SK-N-SH (cell line): ENCODE measurements at regions not wholly inside any gene's neighbourhood (a gene's known extent, or its start where the extent isn't known, plus 50 kb on each side); places are given as distances from the start of the nearest gene placed in this dataset.
"Not testable (repeated sequence)": the region's sequence is repeated elsewhere in the genome, so short reads cannot be mapped to it uniquely, and the experiment has no call there.

Source experiments
- CTCF ChIA-PET: fragments of 300-600, 350-600 bp; formaldehyde crosslinking; extraction: SDS; loops from one replicate; lab custom pipeline; 2021; lab: Yijun Ruan, JAX
- POLR2A ChIA-PET: fragments of 350-600 bp; sonication (Branson Sonifier 250); formaldehyde crosslinking; extraction: SDS; loops from one replicate; lab custom pipeline; 2020; ENCODE audit warnings: antibody characterized with exemption, inconsistent platforms; lab: Yijun Ruan, JAX
- DNase-seq: peaks from one replicate; pipeline ENCODE4 v3.0.0; 2012
- H2AFZ ChIP-seq: fragments of 200-600 bp; sonication (generic); 2 replicates; pipeline ENCODE4 v1.8.1; 2016; ENCODE audit warnings: antibody characterized with exemption, mild to moderate bottlenecking, low read depth
- H3F3A ChIP-seq: fragments of 200-600 bp; sonication (generic); replicated peaks from 2 replicates; pipeline ENCODE3; 2016; ENCODE audit warnings: antibody characterized with exemption, mild to moderate bottlenecking; ENCODE audit not compliant: insufficient read depth
- H3K27ac ChIP-seq, 2 experiments: fragments of 200-500 bp in 1 of 2; fragments of 200-600 bp in 1 of 2; sonication (Bioruptor generic) in 1 of 2; sonication (generic), shearing (Covaris generic) in 1 of 2; 2 replicates each; pipeline versions ENCODE4 v1.5.1 to v1.6.1; 2014 to 2016; ENCODE audit warnings: low read depth in 2 of 2, inconsistent platforms in 1 of 2, low read length in 1 of 2, mild to moderate bottlenecking in 1 of 2, mixed read lengths in 1 of 2
- H3K27me3 ChIP-seq: fragments of 200-600 bp; sonication (generic), shearing (Covaris generic); 2 replicates; pipeline ENCODE4 v1.6.1; 2016; ENCODE audit warnings: mixed run types; ENCODE audit not compliant: insufficient read depth
- H3K36me3 ChIP-seq, 2 experiments: fragments of 200-500 bp in 1 of 2; fragments of 200-600 bp in 1 of 2; sonication (Bioruptor generic) in 1 of 2; sonication (generic) in 1 of 2; replicated peaks in 1 of 2; 2 replicates each; pipeline versions ENCODE3 to v1.5.1; 2014 to 2016; ENCODE audit warnings: low read length in 1 of 2, mild to moderate bottlenecking in 1 of 2; ENCODE audit not compliant: insufficient read depth in 2 of 2, control insufficient read depth in 1 of 2
- H3K4me1 ChIP-seq, 2 experiments: fragments of 200-500 bp in 1 of 2; fragments of 200-600 bp in 1 of 2; sonication (Bioruptor generic) in 1 of 2; sonication (generic), shearing (Covaris generic) in 1 of 2; 2 replicates each; pipeline versions ENCODE4 v1.5.1 to v1.6.1; 2014 to 2016; ENCODE audit warnings: low read depth in 1 of 2, low read length in 1 of 2, mixed run types in 1 of 2; ENCODE audit not compliant: insufficient read depth in 2 of 2, control insufficient read depth in 1 of 2
- H3K4me2 ChIP-seq: fragments of 200-600 bp; sonication (generic), shearing (Covaris generic); 2 replicates; pipeline ENCODE4 v1.6.1; 2017; ENCODE audit warnings: mixed run types
- H3K4me3 ChIP-seq, 2 experiments: fragments of 200-500 bp in 1 of 2; fragments of 200-600 bp in 1 of 2; sonication (Bioruptor generic) in 1 of 2; sonication (generic), shearing (Covaris generic) in 1 of 2; 2 replicates each; pipeline versions ENCODE4 v1.5.1 to v1.8.1; 2014 to 2016; ENCODE audit warnings: low read depth in 2 of 2, inconsistent platforms in 1 of 2, low read length in 1 of 2, mild to moderate bottlenecking in 1 of 2, mixed read lengths in 1 of 2, moderate library complexity in 1 of 2
- H3K79me2 ChIP-seq: fragments of 200-600 bp; sonication (generic); 2 replicates; pipeline ENCODE4 v1.8.1; 2017; ENCODE audit warnings: mild to moderate bottlenecking; ENCODE audit not compliant: insufficient read depth
- H3K9ac ChIP-seq: fragments of 200-600 bp; sonication (generic); 2 replicates; pipeline ENCODE4 v1.6.1; 2017; ENCODE audit warnings: mixed run types
- H3K9me2 ChIP-seq: fragments of 200-600 bp; sonication (generic); 2 replicates; pipeline ENCODE4 v1.6.1; 2017; ENCODE audit warnings: mixed run types
- H3K9me3 ChIP-seq: fragments of 200-600 bp; sonication (generic); 2 replicates; pipeline ENCODE4 v1.6.1; 2017; ENCODE audit warnings: mixed run types, mild to moderate bottlenecking, moderate library complexity
- H4K20me1 ChIP-seq: fragments of 200-600 bp; sonication (generic); 2 replicates; pipeline ENCODE4 v1.6.1; 2017; ENCODE audit warnings: mild to moderate bottlenecking, mixed run types; ENCODE audit not compliant: insufficient read depth
- MXI1 ChIP-seq: IDR thresholded peaks from 2 replicates; pipeline ENCODE4 v1.6.1; 2012; ENCODE audit warnings: mild to moderate bottlenecking, low read depth, low read length, improper control_type of control experiment
- NFIC ChIP-seq: IDR thresholded peaks from 2 replicates; pipeline ENCODE4 v1.4.0; 2012; ENCODE audit warnings: borderline replicate concordance
- NRF1 ChIP-seq: IDR thresholded peaks from 2 replicates; pipeline ENCODE4 v1.6.1; 2012; ENCODE audit warnings: low read depth, mild to moderate bottlenecking, low read length
- PBX3 ChIP-seq: IDR thresholded peaks from 2 replicates; pipeline ENCODE4; 2012
- POLR2AphosphoS5 ChIP-seq: IDR thresholded peaks from 2 replicates; pipeline ENCODE4 v1.6.1; 2012; ENCODE audit warnings: low read depth, low read length
- REST ChIP-seq: IDR thresholded peaks from 2 replicates; pipeline ENCODE4 v1.6.1; 2012; ENCODE audit warnings: mild to moderate bottlenecking, low read depth, low read length, moderate library complexity
- RFX5 ChIP-seq: IDR thresholded peaks from 2 replicates; pipeline ENCODE4 v1.6.1; 2012; ENCODE audit warnings: mild to moderate bottlenecking, improper control_type of control experiment, low read length
- TCF12 ChIP-seq: IDR thresholded peaks from 2 replicates; pipeline ENCODE4 v1.4.0; 2012
- TEAD4 ChIP-seq: IDR thresholded peaks from 2 replicates; pipeline ENCODE4 v1.4.0; 2012; ENCODE audit warnings: mild to moderate bottlenecking, borderline replicate concordance; ENCODE audit not compliant: insufficient read depth
- USF2 ChIP-seq: fragments of 150-350 bp; IDR thresholded peaks from 2 replicates; pipeline ENCODE4 v1.6.1; 2017; ENCODE audit warnings: antibody characterized with exemption, low read length, low read depth, borderline replicate concordance
- YY1 ChIP-seq: IDR thresholded peaks from 2 replicates; pipeline ENCODE4 v1.4.0; 2012; ENCODE audit warnings: low read depth, mild to moderate bottlenecking
- WGBS: methylation state at CpG from one replicate; pipeline ENCODE4 v1.1.6; 2017; ENCODE audit warnings: low lambda C conversion rate; 5-methylcytosine and 5-hydroxymethylcytosine counted together

GRCh38 chr15:96491066-96491699 is 160.7 kb downstream of the NR2F2 start:
- CTCF ChIA-PET = interaction anchor here (0.8 to 1.4 kb wide), 2 partner anchors 8 to 94 kb away, joined by 3 to 5 read pairs; no protein-coding TSS in a partner anchor
- H3K36me3 ChIP-seq, H3K4me3 ChIP-seq, H3K27me3 ChIP-seq, DNase-seq, H3K9me2 ChIP-seq, H3K4me1 ChIP-seq, H3K4me2 ChIP-seq, POLR2A ChIA-PET, H3K79me2 ChIP-seq, H2AFZ ChIP-seq, H3K9me3 ChIP-seq, H3K27ac ChIP-seq, H3F3A ChIP-seq, H3K9ac ChIP-seq, H4K20me1 ChIP-seq: not testable (repeated sequence)
- 59% methylated on average over 15 of the region's 15 CpGs for WGBS

- H3K9me3 ChIP-seq, H3K4me3 ChIP-seq, H3K9ac ChIP-seq, H3K79me2 ChIP-seq, H2AFZ ChIP-seq, DNase-seq, POLR2A ChIA-PET, H4K20me1 ChIP-seq, H3K9me2 ChIP-seq, H3K4me1 ChIP-seq, H3K4me2 ChIP-seq, H3K27ac ChIP-seq, H3F3A ChIP-seq, H3K36me3 ChIP-seq, H3K27me3 ChIP-seq: not testable (repeated sequence)
- 53% methylated on average over 6 of the region's 58 CpGs for WGBS
- CTCF ChIA-PET = interaction anchor here (0.8 to 1.4 kb wide), 3 partner anchors 9 to 164 kb away, joined by 3 to 5 read pairs (median 3); no protein-coding TSS in a partner anchor
These were observed 161.5 kb downstream of the NR2F2 start for GRCh38 chr15:96491700-96492644.

- ChIA-PET POLR2A (no interaction called here), CTCF (no interaction called here)
These were observed 164.0 kb downstream of the NR2F2 start for GRCh38 chr15:96494505-96494904.

More at GRCh38 chr15:96494505-96494904, 164.0 kb downstream of the NR2F2 start:
- H3K27me3 ChIP-seq = no peaks in the 10 kb centered on the region
- no peaks in the 10 kb centered on the region for H3K9me2 ChIP-seq
- H3F3A ChIP-seq = no peaks in the 10 kb centered on the region
- no peak overlapping the region for H3K4me3 ChIP-seq
- H3K27ac ChIP-seq = no peak overlapping the region
- H4K20me1 ChIP-seq = no peaks in the 10 kb centered on the region
- H2AFZ ChIP-seq = no peak overlapping the region
- no peaks in the 10 kb centered on the region; a peak in 1 of 4 replicates for H3K4me1 ChIP-seq
- 35% methylated on average over 6 of the region's 7 CpGs for WGBS
- no peaks in the 10 kb centered on the region for H3K36me3 ChIP-seq
- H3K4me2 ChIP-seq = no peak overlapping the region
- no peak for TF ChIP-seq USF2
- TF ChIP-seq NFIC = no peak
- no peak for TF ChIP-seq MXI1
- TF ChIP-seq PBX3 = no peak
- no peak for TF ChIP-seq REST
- TF ChIP-seq YY1 = no peak
- no peak for TF ChIP-seq NRF1
- no peak for TF ChIP-seq RFX5
- TF ChIP-seq POLR2AphosphoS5 = no peak
- TF ChIP-seq TEAD4 = no peak
- TF ChIP-seq TCF12 = no peak
- DNase-seq = no peak
- H3K79me2 ChIP-seq = no peaks in the 10 kb centered on the region
- no peak overlapping the region for H3K9ac ChIP-seq
- H3K9me3 ChIP-seq = no peaks in the 10 kb centered on the region
